ENCODE measurements at regions not wholly inside any gene's neighbourhood (a gene's known extent, or its start where the extent isn't known, plus 50 kb on each side); places are given as distances from the start of the nearest gene placed in this dataset.

DNA sequence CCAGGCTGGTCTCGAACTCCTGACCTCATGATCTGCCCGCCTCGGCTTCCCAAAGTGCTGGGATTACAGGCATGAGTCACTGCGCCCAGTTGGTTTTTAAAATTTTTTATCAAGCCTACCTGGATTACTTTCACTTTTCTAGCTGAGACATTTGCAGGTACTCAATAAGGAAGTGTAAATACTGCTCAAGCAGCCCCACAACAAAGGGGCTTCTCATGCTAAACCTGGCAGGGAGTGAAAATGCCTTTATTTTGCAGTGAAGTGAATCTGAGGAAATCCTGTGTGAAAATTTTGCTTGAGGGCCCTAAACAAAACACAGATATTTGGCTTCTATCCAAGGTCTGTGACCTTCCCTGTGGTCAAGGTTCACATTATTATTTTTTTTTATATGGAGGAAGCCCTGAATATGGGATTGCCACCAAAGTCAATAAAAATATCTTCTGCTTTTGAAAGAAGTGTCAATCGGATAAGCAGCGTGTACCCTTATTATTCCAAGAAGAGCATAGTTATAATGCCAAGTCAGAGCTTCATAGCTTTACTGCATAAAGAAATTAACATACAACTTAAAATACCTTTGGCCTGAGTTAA, 481.0 kb downstream of the SH2D1A start:
- TF ChIP-seq EZH2 (IDR thresholded peaks at IDR 0.05; ENCODE audit: borderline replicate concordance) (no peak), EZH2phosphoT487 (IDR thresholded peaks at IDR 0.05; ENCODE audit: low read depth, severe bottlenecking, unreplicated experiment) (no peak)
- TF ChIP-seq, protein P1, sequence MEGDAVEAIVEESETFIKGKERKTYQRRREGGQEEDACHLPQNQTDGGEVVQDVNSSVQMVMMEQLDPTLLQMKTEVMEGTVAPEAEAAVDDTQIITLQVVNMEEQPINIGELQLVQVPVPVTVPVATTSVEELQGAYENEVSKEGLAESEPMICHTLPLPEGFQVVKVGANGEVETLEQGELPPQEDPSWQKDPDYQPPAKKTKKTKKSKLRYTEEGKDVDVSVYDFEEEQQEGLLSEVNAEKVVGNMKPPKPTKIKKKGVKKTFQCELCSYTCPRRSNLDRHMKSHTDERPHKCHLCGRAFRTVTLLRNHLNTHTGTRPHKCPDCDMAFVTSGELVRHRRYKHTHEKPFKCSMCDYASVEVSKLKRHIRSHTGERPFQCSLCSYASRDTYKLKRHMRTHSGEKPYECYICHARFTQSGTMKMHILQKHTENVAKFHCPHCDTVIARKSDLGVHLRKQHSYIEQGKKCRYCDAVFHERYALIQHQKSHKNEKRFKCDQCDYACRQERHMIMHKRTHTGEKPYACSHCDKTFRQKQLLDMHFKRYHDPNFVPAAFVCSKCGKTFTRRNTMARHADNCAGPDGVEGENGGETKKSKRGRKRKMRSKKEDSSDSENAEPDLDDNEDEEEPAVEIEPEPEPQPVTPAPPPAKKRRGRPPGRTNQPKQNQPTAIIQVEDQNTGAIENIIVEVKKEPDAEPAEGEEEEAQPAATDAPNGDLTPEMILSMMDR (IDR thresholded peaks at IDR 0.05; ENCODE audit: poor library complexity): no peak
